Activated naive CD4-positive, alpha-beta T cell treated with anti-CD3 and anti-CD28 coated beads for 36 hours (primary cell): ENCODE measurements at regions not wholly inside any gene's neighbourhood (a gene's known extent, or its start where the extent isn't known, plus 50 kb on each side); places are given as distances from the start of the nearest gene placed in this dataset.

Experiments used
- CTCF ChIA-PET: fragments of 350-600 bp; sonication (Branson Sonifier 250); formaldehyde crosslinking; loops from one replicate; lab custom pipeline; 2021; ENCODE audit warnings: antibody characterized with exemption; lab: Charles Lee
- DNase-seq: peaks from one replicate; pipeline ENCODE4 v3.0.0-alpha.2; 2020
- H3K27ac Mint-ChIP-seq: one replicate; pipeline ENCODE4 v1.8.0; 2021; ENCODE audit warnings: mild to moderate bottlenecking, mixed read lengths
- H3K27me3 Mint-ChIP-seq: one replicate; pipeline ENCODE4 v1.8.0; 2021; ENCODE audit warnings: low read depth, mixed read lengths
- H3K36me3 Mint-ChIP-seq: one replicate; pipeline ENCODE4 v1.8.0; 2021; ENCODE audit warnings: low read depth, mixed read lengths
- H3K4me1 Mint-ChIP-seq: one replicate; pipeline ENCODE4 v1.8.0; 2021; ENCODE audit warnings: low read depth, mixed read lengths
- H3K4me3 Mint-ChIP-seq: one replicate; pipeline ENCODE4 v1.8.0; 2021; ENCODE audit warnings: mild to moderate bottlenecking, moderate library complexity, mixed read lengths
- H3K9me3 Mint-ChIP-seq: one replicate; pipeline ENCODE4 v1.8.0; 2021; ENCODE audit warnings: mixed read lengths
- intact Hi-C: fragments of 100-400 bp; cut with micrococcal nuclease; formaldehyde crosslinking; loops from one replicate; pipeline ENCODE4 v1.15.1; 2023

- CTCF ChIA-PET, result no interaction called here
- H3K4me1 Mint-ChIP-seq, result no peaks in the 10 kb centered on the region
- DNase-seq, result no peak
- no peaks in the 10 kb centered on the region for H3K27me3 Mint-ChIP-seq
- no peak overlapping the region for H3K27ac Mint-ChIP-seq
- no peak overlapping the region for H3K4me3 Mint-ChIP-seq
- intact Hi-C loops, result no loop called here
- H3K36me3 Mint-ChIP-seq, result no peaks in the 10 kb centered on the region
- peaks cover 16% of the 10 kb centered on the region for H3K9me3 Mint-ChIP-seq
These were observed 751.6 kb upstream of the ROBO1 start for GRCh38 chr3:80519436-80519835.

GRCh38 chr3:80496452-80496851 lies 728.7 kb upstream of the ROBO1 start:
- intact Hi-C loops, result no loop called here
- Mint-ChIP-seq H3K4me3 (no peak overlapping the region), H3K27ac (no peak overlapping the region), H3K4me1 (no peaks in the 10 kb centered on the region), H3K27me3 (no peaks in the 10 kb centered on the region), H3K36me3 (no peaks in the 10 kb centered on the region), H3K9me3 (peaks cover 6% of the 10 kb centered on the region)
- no peak for DNase-seq
- CTCF ChIA-PET, result no interaction called here

GRCh38 chr3:80492162-80492561 lies 724.4 kb upstream of the ROBO1 start:
- Mint-ChIP-seq H3K4me3 (no peak overlapping the region), H3K4me1 (no peaks in the 10 kb centered on the region), H3K9me3 (no peaks in the 10 kb centered on the region), H3K36me3 (no peaks in the 10 kb centered on the region), H3K27ac (no peak overlapping the region), H3K27me3 (no peaks in the 10 kb centered on the region)
- CTCF ChIA-PET, result no interaction called here
- no peak for DNase-seq
- intact Hi-C loops, result no loop called here

GRCh38 chr3:80472961-80473360 lies 705.2 kb upstream of the ROBO1 start:
- no peak overlapping the region for H3K27ac Mint-ChIP-seq
- no peaks in the 10 kb centered on the region for H3K4me1 Mint-ChIP-seq
- H3K27me3 Mint-ChIP-seq, result no peaks in the 10 kb centered on the region
- peaks cover 2% of the 10 kb centered on the region for H3K9me3 Mint-ChIP-seq
- no peak for DNase-seq
- intact Hi-C loops, result no loop called here
- CTCF ChIA-PET, result no interaction called here
- H3K4me3 Mint-ChIP-seq, result no peak overlapping the region
- H3K36me3 Mint-ChIP-seq, result no peaks in the 10 kb centered on the region

- intact Hi-C loops, result no loop called here
- Mint-ChIP-seq H3K4me1 (no peaks in the 10 kb centered on the region), H3K27me3 (no peaks in the 10 kb centered on the region), H3K9me3 (peaks cover 2% of the 10 kb centered on the region), H3K27ac (no peak overlapping the region), H3K4me3 (no peak overlapping the region), H3K36me3 (no peaks in the 10 kb centered on the region)
- no peak for DNase-seq
- CTCF ChIA-PET, result no interaction called here
These were observed 704.7 kb upstream of the ROBO1 start for GRCh38 chr3:80472459-80472858.

GRCh38 chr3:80470433-80470832 lies 702.6 kb upstream of the ROBO1 start:
- H3K36me3 Mint-ChIP-seq, result no peaks in the 10 kb centered on the region
- H3K4me1 Mint-ChIP-seq, result no peaks in the 10 kb centered on the region
- intact Hi-C loops, result no loop called here
- H3K27me3 Mint-ChIP-seq, result no peaks in the 10 kb centered on the region
- no peak overlapping the region for H3K27ac Mint-ChIP-seq
- CTCF ChIA-PET, result no interaction called here
- DNase-seq, result no peak
- H3K9me3 Mint-ChIP-seq, result peaks cover 6% of the 10 kb centered on the region
- H3K4me3 Mint-ChIP-seq, result no peak overlapping the region

- Mint-ChIP-seq H3K4me1 (no peaks in the 10 kb centered on the region), H3K36me3 (no peaks in the 10 kb centered on the region), H3K4me3 (no peak overlapping the region), H3K9me3 (peaks cover 9% of the 10 kb centered on the region), H3K27ac (no peak overlapping the region), H3K27me3 (no peaks in the 10 kb centered on the region)
- intact Hi-C loops, result no loop called here
- CTCF ChIA-PET, result no interaction called here
- DNase-seq, result no peak
These were observed 697.9 kb upstream of the ROBO1 start for GRCh38 chr3:80465746-80466145.

- no peaks in the 10 kb centered on the region for H3K4me1 Mint-ChIP-seq
- H3K4me3 Mint-ChIP-seq, result no peak overlapping the region
- DNase-seq, result no peak
- H3K36me3 Mint-ChIP-seq, result no peaks in the 10 kb centered on the region
- H3K27me3 Mint-ChIP-seq, result no peaks in the 10 kb centered on the region
- peaks cover 2% of the 10 kb centered on the region for H3K9me3 Mint-ChIP-seq
- H3K27ac Mint-ChIP-seq, result no peak overlapping the region
- intact Hi-C loops, result no loop called here
- CTCF ChIA-PET, result no interaction called here
These were observed 683.6 kb upstream of the ROBO1 start for GRCh38 chr3:80451393-80451792.

- Mint-ChIP-seq H3K27me3 (no peaks in the 10 kb centered on the region), H3K9me3 (peaks cover 9% of the 10 kb centered on the region), H3K27ac (no peak overlapping the region), H3K36me3 (no peaks in the 10 kb centered on the region), H3K4me3 (no peak overlapping the region), H3K4me1 (no peaks in the 10 kb centered on the region)
- intact Hi-C loops, result no loop called here
- CTCF ChIA-PET, result no interaction called here
- DNase-seq, result no peak
These were observed 677.8 kb upstream of the ROBO1 start for GRCh38 chr3:80445641-80446040.

- Mint-ChIP-seq H3K27me3 (no peaks in the 10 kb centered on the region), H3K36me3 (no peaks in the 10 kb centered on the region), H3K4me1 (no peaks in the 10 kb centered on the region), H3K27ac (no peak overlapping the region), H3K9me3 (peaks cover 9% of the 10 kb centered on the region), H3K4me3 (no peak overlapping the region)
- DNase-seq, result no peak
- intact Hi-C loops, result no loop called here
- CTCF ChIA-PET, result no interaction called here
These were observed 677.3 kb upstream of the ROBO1 start for GRCh38 chr3:80445053-80445452.

GRCh38 chr3:80439490-80439889 lies 671.7 kb upstream of the ROBO1 start:
- CTCF ChIA-PET, result no interaction called here
- intact Hi-C loops, result no loop called here

GRCh38 chr3:80434366-80434765 lies 666.6 kb upstream of the ROBO1 start:
- no peaks in the 10 kb centered on the region for H3K4me1 Mint-ChIP-seq
- H3K27ac Mint-ChIP-seq, result no peak overlapping the region
- H3K27me3 Mint-ChIP-seq, result no peaks in the 10 kb centered on the region
- CTCF ChIA-PET, result no interaction called here
- no peak overlapping the region for H3K4me3 Mint-ChIP-seq
- DNase-seq, result no peak
- intact Hi-C loops, result no loop called here
- H3K36me3 Mint-ChIP-seq, result no peaks in the 10 kb centered on the region
- peaks cover 5% of the 10 kb centered on the region for H3K9me3 Mint-ChIP-seq

More at GRCh38 chr3:80439490-80439889, 671.7 kb upstream of the ROBO1 start:
- H3K27ac Mint-ChIP-seq, result no peak overlapping the region
- H3K36me3 Mint-ChIP-seq, result no peaks in the 10 kb centered on the region
- DNase-seq, result no peak
- no peaks in the 10 kb centered on the region for H3K4me1 Mint-ChIP-seq
- no peak overlapping the region for H3K4me3 Mint-ChIP-seq
- peaks cover 6% of the 10 kb centered on the region for H3K9me3 Mint-ChIP-seq
- no peaks in the 10 kb centered on the region for H3K27me3 Mint-ChIP-seq

- H3K9me3 Mint-ChIP-seq, result peaks cover 10% of the 10 kb centered on the region
- no peaks in the 10 kb centered on the region for H3K36me3 Mint-ChIP-seq
- no peak for DNase-seq
- no peak overlapping the region for H3K4me3 Mint-ChIP-seq
- intact Hi-C loops, result no loop called here
- no peaks in the 10 kb centered on the region for H3K4me1 Mint-ChIP-seq
- H3K27ac Mint-ChIP-seq, result no peak overlapping the region
- CTCF ChIA-PET, result no interaction called here
- H3K27me3 Mint-ChIP-seq, result no peaks in the 10 kb centered on the region
These were observed 657.2 kb upstream of the ROBO1 start for GRCh38 chr3:80424951-80425350.
